Parathyroid adenoma (tissue), 2 donors: ENCODE measurements at regions not wholly inside any gene's neighbourhood (a gene's known extent, or its start where the extent isn't known, plus 50 kb on each side); places are given as distances from the start of the nearest gene placed in this dataset.

Experiments
- H2AFZ ChIP-seq: fragments of 300-600 bp; sonication (generic); one replicate; pipeline ENCODE4 v1.7.0; 2017; ENCODE audit warnings: antibody characterized with exemption, mild to moderate bottlenecking
- H3K27ac ChIP-seq: fragments of 300-600 bp; sonication (generic); one replicate; pipeline ENCODE4 v1.7.0; 2017
- H3K27me3 ChIP-seq: fragments of 300-600 bp; sonication (generic); one replicate; pipeline ENCODE4 v1.7.0; 2017; ENCODE audit warnings: low read length; ENCODE audit not compliant: control insufficient read depth, insufficient read depth
- H3K36me3 ChIP-seq: fragments of 300-600 bp; sonication (generic); one replicate; pipeline ENCODE4 v1.7.0; 2017; ENCODE audit warnings: low read length; ENCODE audit not compliant: control insufficient read depth, insufficient read depth
- H3K4me1 ChIP-seq: fragments of 300-600 bp; sonication (generic); one replicate; pipeline ENCODE4 v1.7.0; 2017; ENCODE audit warnings: control low read depth
- H3K4me2 ChIP-seq: fragments of 300-600 bp; sonication (generic); one replicate; pipeline ENCODE4 v1.7.0; 2017; ENCODE audit warnings: low read length
- H3K4me3 ChIP-seq: fragments of 300-600 bp; sonication (generic); one replicate; pipeline ENCODE4 v1.7.0; 2017; ENCODE audit warnings: low read depth, low read length
- H3K79me2 ChIP-seq: fragments of 300-600 bp; sonication (generic); one replicate; pipeline ENCODE4 v1.7.0; 2017; ENCODE audit warnings: control low read depth
- H3K9ac ChIP-seq: fragments of 300-600 bp; sonication (generic); one replicate; pipeline ENCODE4 v1.7.0; 2017; ENCODE audit warnings: mild to moderate bottlenecking
- H3K9me3 ChIP-seq: fragments of 300-600 bp; sonication (generic); one replicate; pipeline ENCODE4 v1.7.0; 2017; ENCODE audit warnings: low read length; ENCODE audit not compliant: control insufficient read depth
- TF ChIP-seq, protein P1 (sequence below): fragments of 300-600 bp; sonication (generic); IDR thresholded peaks from one replicate; pipeline ENCODE4 v1.7.0; 2017; ENCODE audit warnings: antibody characterized with exemption, mild to moderate bottlenecking
- donor health status: primary hyperparathyroidism.

DNA sequence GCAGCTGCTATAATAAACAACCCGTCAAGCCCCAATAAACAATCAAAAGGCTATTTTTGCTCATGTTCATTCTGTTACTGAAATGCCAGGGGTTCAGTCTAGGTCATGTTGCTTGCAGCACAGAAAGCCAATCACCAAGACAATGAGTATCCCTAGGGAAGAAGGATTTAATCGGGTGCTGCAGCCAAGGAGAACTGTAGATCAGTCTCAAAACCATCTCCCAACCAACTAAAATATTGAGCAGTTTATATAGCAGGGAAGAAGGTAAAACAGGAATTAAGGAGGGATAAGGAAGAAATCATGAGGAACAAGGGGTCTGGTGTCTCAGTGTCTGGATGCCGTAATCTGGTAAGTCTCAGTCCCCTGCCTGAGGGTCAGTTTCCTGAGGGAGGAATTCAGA lies 169.5 kb downstream of the BLID start:
- no peaks in the 10 kb centered on the region for H3K27me3 ChIP-seq
- no peak overlapping the region for H2AFZ ChIP-seq
- H3K4me2 ChIP-seq, result no peak overlapping the region
- no peaks in the 10 kb centered on the region for H3K9me3 ChIP-seq
- TF ChIP-seq, protein P1, sequence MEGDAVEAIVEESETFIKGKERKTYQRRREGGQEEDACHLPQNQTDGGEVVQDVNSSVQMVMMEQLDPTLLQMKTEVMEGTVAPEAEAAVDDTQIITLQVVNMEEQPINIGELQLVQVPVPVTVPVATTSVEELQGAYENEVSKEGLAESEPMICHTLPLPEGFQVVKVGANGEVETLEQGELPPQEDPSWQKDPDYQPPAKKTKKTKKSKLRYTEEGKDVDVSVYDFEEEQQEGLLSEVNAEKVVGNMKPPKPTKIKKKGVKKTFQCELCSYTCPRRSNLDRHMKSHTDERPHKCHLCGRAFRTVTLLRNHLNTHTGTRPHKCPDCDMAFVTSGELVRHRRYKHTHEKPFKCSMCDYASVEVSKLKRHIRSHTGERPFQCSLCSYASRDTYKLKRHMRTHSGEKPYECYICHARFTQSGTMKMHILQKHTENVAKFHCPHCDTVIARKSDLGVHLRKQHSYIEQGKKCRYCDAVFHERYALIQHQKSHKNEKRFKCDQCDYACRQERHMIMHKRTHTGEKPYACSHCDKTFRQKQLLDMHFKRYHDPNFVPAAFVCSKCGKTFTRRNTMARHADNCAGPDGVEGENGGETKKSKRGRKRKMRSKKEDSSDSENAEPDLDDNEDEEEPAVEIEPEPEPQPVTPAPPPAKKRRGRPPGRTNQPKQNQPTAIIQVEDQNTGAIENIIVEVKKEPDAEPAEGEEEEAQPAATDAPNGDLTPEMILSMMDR, result no peak
- no peaks in the 10 kb centered on the region for H3K4me1 ChIP-seq
- H3K9ac ChIP-seq, result no peak overlapping the region
- no peaks in the 10 kb centered on the region for H3K79me2 ChIP-seq
- H3K4me3 ChIP-seq, result no peak overlapping the region
- no peaks in the 10 kb centered on the region for H3K36me3 ChIP-seq
- no peak overlapping the region for H3K27ac ChIP-seq

DNA sequence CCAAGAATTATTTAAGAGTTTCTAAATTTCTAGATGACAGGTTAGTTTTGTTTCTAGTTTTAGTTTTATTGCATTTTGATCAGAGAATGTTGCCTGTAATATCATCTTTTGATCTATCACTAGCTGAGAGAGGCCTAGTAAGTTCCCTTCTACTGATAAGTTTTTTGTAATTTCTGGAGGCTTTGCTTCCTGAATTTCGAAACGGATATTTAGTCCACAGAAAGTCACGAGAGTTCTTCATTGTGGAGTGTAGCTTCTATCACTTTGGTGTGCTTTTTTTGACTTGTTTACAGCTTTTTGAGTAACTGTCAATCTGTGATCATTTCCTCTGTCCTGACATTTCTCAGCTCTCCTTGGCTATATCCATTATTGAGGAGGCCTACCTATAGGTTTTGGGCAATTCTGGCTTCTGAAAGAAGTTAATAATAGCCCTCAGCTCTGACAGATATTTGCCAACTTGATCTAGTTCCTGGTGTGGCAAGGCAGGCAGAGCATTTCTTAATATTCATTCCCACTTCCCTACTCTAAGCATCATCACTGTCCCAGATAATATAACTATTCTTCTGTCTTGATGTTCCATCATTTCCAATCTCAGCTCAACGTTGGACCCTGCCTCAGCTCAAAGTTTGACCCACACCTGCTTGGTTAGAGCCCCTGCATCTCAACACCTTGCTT lies 171.3 kb downstream of the BLID start:
- Histone ChIP-seq H3K4me3 (no peak overlapping the region), H2AFZ (no peak overlapping the region), H3K79me2 (no peaks in the 10 kb centered on the region), H3K4me1 (no peaks in the 10 kb centered on the region), H3K36me3 (no peaks in the 10 kb centered on the region), H3K27me3 (no peaks in the 10 kb centered on the region), H3K9ac (no peak overlapping the region), H3K4me2 (no peak overlapping the region), H3K27ac (no peak overlapping the region), H3K9me3 (no peaks in the 10 kb centered on the region)
- TF ChIP-seq, protein P1, result no peak

GRCh38 chr11:121938076-121938475 lies 177.9 kb downstream of the BLID start:
- Histone ChIP-seq H2AFZ (no peak overlapping the region), H3K27me3 (no peaks in the 10 kb centered on the region), H3K36me3 (no peaks in the 10 kb centered on the region), H3K9ac (no peak overlapping the region), H3K4me1 (no peaks in the 10 kb centered on the region), H3K79me2 (no peaks in the 10 kb centered on the region), H3K9me3 (no peaks in the 10 kb centered on the region), H3K27ac (no peak overlapping the region), H3K4me3 (no peak overlapping the region), H3K4me2 (no peak overlapping the region)
- TF ChIP-seq, protein P1, result no peak

GRCh38 chr11:121936781-121937447 lies 179.1 kb downstream of the BLID start:
- no peaks in the 10 kb centered on the region for H3K36me3 ChIP-seq
- H3K4me3 ChIP-seq, result no peak overlapping the region
- H3K4me2 ChIP-seq, result no peak overlapping the region
- TF ChIP-seq, protein P1, result no peak
- H3K9me3 ChIP-seq, result no peaks in the 10 kb centered on the region
- no peak overlapping the region for H3K27ac ChIP-seq
- no peaks in the 10 kb centered on the region for H3K27me3 ChIP-seq
- H3K79me2 ChIP-seq, result no peaks in the 10 kb centered on the region
- no peak overlapping the region for H3K9ac ChIP-seq
- H3K4me1 ChIP-seq, result no peaks in the 10 kb centered on the region
- no peak overlapping the region for H2AFZ ChIP-seq

DNA sequence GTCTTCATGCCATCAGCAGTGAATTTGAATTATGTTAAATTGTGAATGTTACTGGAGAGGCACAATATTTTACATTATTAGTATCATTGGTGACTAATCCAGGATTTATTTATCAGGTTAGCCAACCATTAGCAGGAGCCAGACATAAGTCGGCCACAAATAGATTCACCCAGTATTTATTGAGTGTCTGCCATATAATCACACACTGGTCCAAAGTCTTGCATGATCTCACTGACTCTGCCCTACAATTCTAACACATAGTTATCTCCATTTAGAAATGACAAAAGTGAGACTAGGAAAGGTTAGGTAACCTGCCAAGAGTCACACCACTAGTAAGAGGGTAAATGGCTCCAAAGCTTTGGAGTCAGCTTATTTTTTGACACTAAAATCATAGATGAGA lies 179.6 kb downstream of the BLID start:
- no peaks in the 10 kb centered on the region for H3K27me3 ChIP-seq
- no peaks in the 10 kb centered on the region for H3K36me3 ChIP-seq
- no peak overlapping the region for H3K27ac ChIP-seq
- no peak overlapping the region for H3K9ac ChIP-seq
- H2AFZ ChIP-seq, result no peak overlapping the region
- no peaks in the 10 kb centered on the region for H3K9me3 ChIP-seq
- no peak overlapping the region for H3K4me3 ChIP-seq
- TF ChIP-seq, protein P1, result no peak
- H3K4me1 ChIP-seq, result no peaks in the 10 kb centered on the region
- no peak overlapping the region for H3K4me2 ChIP-seq
- no peaks in the 10 kb centered on the region for H3K79me2 ChIP-seq
